Left renal pelvis (tissue), 4 donors: ENCODE measurements at regions not wholly inside any gene's neighbourhood (a gene's known extent, or its start where the extent isn't known, plus 50 kb on each side); places are given as distances from the start of the nearest gene placed in this dataset.

Experiments
- DNase-seq, 4 donors: peaks; one replicate each; pipeline ENCODE4 v3.0.0-alpha.2; 2013; ENCODE audit warnings: low read depth in 4 of 4, low spot score in 3 of 4

- no peak for DNase-seq
Measured at GRCh38 chr4:126775485-126776106, 857.2 kb upstream of the INTU start.

- no peak for DNase-seq
Measured at GRCh38 chr4:126776361-126776760, 856.4 kb upstream of the INTU start.

- DNase-seq: no peak
Measured at GRCh38 chr4:126777649-126778048, 855.1 kb upstream of the INTU start.

- DNase-seq: no peak
Measured at GRCh38 chr4:126778348-126778747, 854.4 kb upstream of the INTU start.

GRCh38 chr4:126779001-126779400 is 853.8 kb upstream of the INTU start:
- DNase-seq: no peak

GRCh38 chr4:126779436-126780166 is 853.2 kb upstream of the INTU start:
- no peak for DNase-seq

- no peak for DNase-seq
Measured at GRCh38 chr4:126783191-126783590, 849.6 kb upstream of the INTU start.

- DNase-seq: no peak
Measured at GRCh38 chr4:126784966-126785580, 847.7 kb upstream of the INTU start.

- no peak for DNase-seq
Measured at GRCh38 chr4:126790633-126791032, 842.1 kb upstream of the INTU start.

- no peak for DNase-seq
Measured at GRCh38 chr4:126794363-126794762, 838.4 kb upstream of the INTU start.

- DNase-seq: no peak
Measured at GRCh38 chr4:126798214-126798613, 834.5 kb upstream of the INTU start.

- DNase-seq: no peak
Measured at GRCh38 chr4:126799416-126799815, 833.3 kb upstream of the INTU start.

- DNase-seq: no peak
Measured at GRCh38 chr4:126799971-126800574, 832.7 kb upstream of the INTU start.

GRCh38 chr4:126800575-126801141 is 832.1 kb upstream of the INTU start:
- no peak for DNase-seq

GRCh38 chr4:126807132-126807531 is 825.6 kb upstream of the INTU start:
- no peak for DNase-seq

- no peak for DNase-seq
Measured at GRCh38 chr4:126812076-126812475, 820.7 kb upstream of the INTU start.

- no peak for DNase-seq
Measured at GRCh38 chr4:126820631-126821030, 812.1 kb upstream of the INTU start.

- no peak for DNase-seq
Measured at GRCh38 chr4:126821152-126821551, 811.6 kb upstream of the INTU start.

GRCh38 chr4:126825083-126825482 is 807.7 kb upstream of the INTU start:
- no peak for DNase-seq

- no peak for DNase-seq
Measured at GRCh38 chr4:126827669-126828068, 805.1 kb upstream of the INTU start.

GRCh38 chr4:126834854-126835253 is 797.9 kb upstream of the INTU start:
- no peak for DNase-seq
